Kidney (tissue), 13 donors: ENCODE measurements at regions not wholly inside any gene's neighbourhood (a gene's known extent, or its start where the extent isn't known, plus 50 kb on each side); places are given as distances from the start of the nearest gene placed in this dataset.
"Not testable (repeated sequence)": the region's sequence is repeated elsewhere in the genome, so short reads cannot be mapped to it uniquely, and the experiment has no call there.

ENCODE experiments used
- DNase-seq, 5 donors: peaks; one replicate each; pipeline ENCODE4 v3.0.0-alpha.2; 2013 to 2020
- FAIRE-seq: peaks from 2 replicates; lab custom pipeline; 2012; peaks lifted over from hg19 to GRCh38; lab: Jason Lieb, UNC
- H3K27ac ChIP-seq, 2 donors: one replicate each; pipeline ENCODE4 v1.7.0; 2013; ENCODE audit warnings: low read depth in 2 of 2, low read length in 2 of 2, inconsistent platforms in 1 of 2
- H3K27me3 ChIP-seq: one replicate; pipeline ENCODE4 v1.7.1; 2013; ENCODE audit warnings: low read length, inconsistent platforms; ENCODE audit not compliant: control insufficient read depth, insufficient read depth
- H3K36me3 ChIP-seq, 3 donors: one replicate each; pipeline versions ENCODE4 v1.7.0 to v1.7.1; 2013; ENCODE audit warnings: low read length in 3 of 3, control low read depth in 1 of 3, inconsistent platforms in 1 of 3; ENCODE audit not compliant: insufficient read depth in 3 of 3, control insufficient read depth in 2 of 3
- H3K4me1 ChIP-seq, 3 donors: one replicate each; pipeline versions ENCODE4 v1.7.0 to v1.7.1; 2013; ENCODE audit warnings: low read length in 3 of 3, inconsistent platforms in 1 of 3, low read depth in 1 of 3; ENCODE audit not compliant: control insufficient read depth in 2 of 3, insufficient read depth in 2 of 3
- H3K4me3 ChIP-seq, 3 donors: one replicate each; pipeline versions ENCODE4 v1.7.0 to v1.8.1; 2013; ENCODE audit warnings: low read length in 3 of 3, control low read depth in 1 of 3, inconsistent platforms in 1 of 3
- H3K9ac ChIP-seq, 3 donors: one replicate each; pipeline versions ENCODE4 v1.7.0 to v1.7.1; 2013; ENCODE audit warnings: low read length in 3 of 3, control low read depth in 1 of 3, inconsistent platforms in 1 of 3
- H3K9me3 ChIP-seq, 3 donors: one replicate each; pipeline versions ENCODE4 v1.7.0 to v1.7.1; 2013; ENCODE audit warnings: low read length in 3 of 3, control low read depth in 1 of 3, inconsistent platforms in 1 of 3; ENCODE audit not compliant: control insufficient read depth in 2 of 3, insufficient read depth in 1 of 3
- intact Hi-C: fragments of 100-400 bp; cut with DNase I; formaldehyde crosslinking; loops from one replicate; pipeline ENCODE4 v1.11.1; 2022
- TF ChIP-seq, protein P1 (sequence below): IDR thresholded peaks from 3 replicates; pipeline ENCODE4 v1.5.1; 2012; ENCODE audit warnings: mild to moderate bottlenecking, moderate library complexity, borderline replicate concordance; ENCODE audit not compliant: insufficient read depth; ENCODE audit errors: extremely low read depth
- donor health status: control.
- donor health status: control.
- donor health status: control.
- donor health status: control.
- donor health status: control.
- donor health status: DM: yes; HTN: yes; CAD: no.
- donor health status: Normal renal cell carcinoma (clear cell type).

GRCh38 chr2:131753640-131754561 lies 226.2 kb downstream of the CCDC74A start:
- DNase-seq (no peak), FAIRE-seq (no peak)
- Histone ChIP-seq H3K27ac (no peak overlapping the region), H3K4me1 (no peaks in the 10 kb centered on the region), H3K36me3 (no peaks in the 10 kb centered on the region), H3K4me3 (no peak overlapping the region), H3K27me3 (no peaks in the 10 kb centered on the region), H3K9ac (no peak overlapping the region), H3K9me3 (no peaks in the 10 kb centered on the region)
- intact Hi-C loops = no loop called here
- TF ChIP-seq, protein P1, sequence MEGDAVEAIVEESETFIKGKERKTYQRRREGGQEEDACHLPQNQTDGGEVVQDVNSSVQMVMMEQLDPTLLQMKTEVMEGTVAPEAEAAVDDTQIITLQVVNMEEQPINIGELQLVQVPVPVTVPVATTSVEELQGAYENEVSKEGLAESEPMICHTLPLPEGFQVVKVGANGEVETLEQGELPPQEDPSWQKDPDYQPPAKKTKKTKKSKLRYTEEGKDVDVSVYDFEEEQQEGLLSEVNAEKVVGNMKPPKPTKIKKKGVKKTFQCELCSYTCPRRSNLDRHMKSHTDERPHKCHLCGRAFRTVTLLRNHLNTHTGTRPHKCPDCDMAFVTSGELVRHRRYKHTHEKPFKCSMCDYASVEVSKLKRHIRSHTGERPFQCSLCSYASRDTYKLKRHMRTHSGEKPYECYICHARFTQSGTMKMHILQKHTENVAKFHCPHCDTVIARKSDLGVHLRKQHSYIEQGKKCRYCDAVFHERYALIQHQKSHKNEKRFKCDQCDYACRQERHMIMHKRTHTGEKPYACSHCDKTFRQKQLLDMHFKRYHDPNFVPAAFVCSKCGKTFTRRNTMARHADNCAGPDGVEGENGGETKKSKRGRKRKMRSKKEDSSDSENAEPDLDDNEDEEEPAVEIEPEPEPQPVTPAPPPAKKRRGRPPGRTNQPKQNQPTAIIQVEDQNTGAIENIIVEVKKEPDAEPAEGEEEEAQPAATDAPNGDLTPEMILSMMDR = no peak

- no peaks in the 10 kb centered on the region for H3K9me3 ChIP-seq
- no peaks in the 10 kb centered on the region for H3K27me3 ChIP-seq
- no peaks in the 10 kb centered on the region for H3K4me1 ChIP-seq
- H3K27ac ChIP-seq = no peak overlapping the region
- no peaks in the 10 kb centered on the region for H3K36me3 ChIP-seq
- H3K4me3 ChIP-seq = no peak overlapping the region
- no peak overlapping the region for H3K9ac ChIP-seq
- FAIRE-seq (no peak), DNase-seq (no peak)
- intact Hi-C loops = no loop called here
- TF ChIP-seq, protein P1 = no peak
Observed at GRCh38 chr2:131754929-131755720, 227.4 kb downstream of the CCDC74A start.

- Histone ChIP-seq H3K9ac (no peak overlapping the region), H3K4me3 (no peak overlapping the region), H3K27ac (no peak overlapping the region), H3K9me3 (no peaks in the 10 kb centered on the region), H3K4me1 (no peaks in the 10 kb centered on the region), H3K36me3 (no peaks in the 10 kb centered on the region), H3K27me3 (no peaks in the 10 kb centered on the region)
- intact Hi-C loops = no loop called here
- FAIRE-seq = no peak
- TF ChIP-seq, protein P1 = no peak
- DNase-seq = no peak
Observed at GRCh38 chr2:131756141-131756907, 228.6 kb downstream of the CCDC74A start.

- H3K27ac ChIP-seq, H3K4me1 ChIP-seq, DNase-seq, H3K36me3 ChIP-seq, H3K9me3 ChIP-seq, H3K9ac ChIP-seq, FAIRE-seq, H3K4me3 ChIP-seq, intact Hi-C loops, H3K27me3 ChIP-seq: not testable (repeated sequence)
Observed at GRCh38 chr2:131758941-131759340, 231.3 kb downstream of the CCDC74A start.

DNA sequence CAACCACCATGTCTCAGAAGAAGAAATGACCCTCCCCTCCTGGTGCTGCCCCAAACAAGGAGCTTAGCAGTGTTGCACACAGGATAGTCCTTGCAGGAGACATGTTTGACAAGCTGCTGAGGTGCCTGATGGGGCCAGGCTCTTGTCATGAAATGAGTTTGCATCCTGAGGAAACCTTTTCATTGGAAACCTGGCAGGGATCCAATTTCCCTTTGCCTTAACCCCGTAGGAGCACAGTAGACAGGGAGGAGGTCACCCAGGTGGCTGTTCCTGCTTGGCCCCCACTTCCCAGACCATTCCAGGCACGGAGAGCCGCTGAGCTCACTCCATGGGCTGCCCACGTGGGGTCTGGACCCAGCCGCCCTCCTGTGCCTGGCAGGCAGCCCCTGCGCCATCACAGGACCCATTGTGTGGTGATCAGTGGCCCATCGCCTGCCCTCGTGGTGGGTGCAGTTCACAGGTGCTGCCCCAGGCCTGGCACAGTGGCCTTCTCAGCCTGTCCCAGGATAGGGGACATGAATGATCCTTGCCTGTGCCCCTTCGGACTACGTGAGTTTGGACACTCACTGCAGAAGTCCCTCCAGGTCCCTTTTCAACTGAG lies 247.4 kb downstream of the CCDC74A start:
- H3K4me1 ChIP-seq, H3K9ac ChIP-seq, H3K27ac ChIP-seq, H3K36me3 ChIP-seq, FAIRE-seq, DNase-seq, H3K4me3 ChIP-seq, H3K27me3 ChIP-seq, intact Hi-C loops, H3K9me3 ChIP-seq: not testable (repeated sequence)
